Activated CD4-positive, alpha-beta T cell treated with anti-CD3 and anti-CD28 coated beads for 36 hours (primary cell): ENCODE measurements at regions not wholly inside any gene's neighbourhood (a gene's known extent, or its start where the extent isn't known, plus 50 kb on each side); places are given as distances from the start of the nearest gene placed in this dataset.

Source experiments
- ATAC-seq: fragments of 200-7000 bp; cut with Tn5 transposase; one replicate; pipeline ENCODE4 v1.10.0; 2021; ENCODE audit warnings: mild to moderate bottlenecking, moderate library complexity
- CTCF ChIA-PET: fragments of 350-600 bp; sonication (Branson Sonifier 250); formaldehyde crosslinking; loops from one replicate; lab custom pipeline; 2021; ENCODE audit warnings: antibody characterized with exemption; lab: Charles Lee
- POLR2A ChIA-PET: fragments of 350-600 bp; sonication (Branson Sonifier 250); formaldehyde crosslinking; loops from one replicate; lab custom pipeline; 2021; ENCODE audit warnings: antibody characterized with exemption, inconsistent platforms; lab: Charles Lee
- DNase-seq: peaks from one replicate; pipeline ENCODE4 v3.0.0-alpha.2; 2020
- H3K27ac Mint-ChIP-seq: one replicate; pipeline ENCODE4 v1.8.0; 2021; ENCODE audit warnings: mixed read lengths
- H3K27me3 Mint-ChIP-seq: one replicate; pipeline ENCODE4 v1.8.0; 2021; ENCODE audit warnings: mixed read lengths
- H3K36me3 Mint-ChIP-seq: one replicate; pipeline ENCODE4 v1.8.0; 2021; ENCODE audit warnings: low read depth, mixed read lengths
- H3K4me1 Mint-ChIP-seq: one replicate; pipeline ENCODE4 v1.8.0; 2021; ENCODE audit warnings: mixed read lengths
- H3K4me3 Mint-ChIP-seq: one replicate; pipeline ENCODE4 v1.8.0; 2021; ENCODE audit warnings: mild to moderate bottlenecking, moderate library complexity, mixed read lengths
- H3K9me3 Mint-ChIP-seq: one replicate; pipeline ENCODE4 v1.8.0; 2021; ENCODE audit warnings: low read depth, mixed read lengths
- intact Hi-C, 2 experiments: fragments of 100-400 bp; cut with DNase I in 1 of 2; cut with micrococcal nuclease in 1 of 2; formaldehyde crosslinking; loops; one replicate each; pipeline versions ENCODE4 v1.14.2 to v1.15.1; 2022 to 2024; cut with DNase I, micrococcal nuclease

GRCh38 chr18:4603955-4604354 is 148.8 kb upstream of the DLGAP1 start:
- Mint-ChIP-seq H3K27ac (no peak overlapping the region), H3K4me3 (no peak overlapping the region)
- intact Hi-C loops: loop anchor here in 1 of 2 experiments (10.0 kb wide), 1 partner anchor 421 kb away; no protein-coding TSS in a partner anchor

DNA sequence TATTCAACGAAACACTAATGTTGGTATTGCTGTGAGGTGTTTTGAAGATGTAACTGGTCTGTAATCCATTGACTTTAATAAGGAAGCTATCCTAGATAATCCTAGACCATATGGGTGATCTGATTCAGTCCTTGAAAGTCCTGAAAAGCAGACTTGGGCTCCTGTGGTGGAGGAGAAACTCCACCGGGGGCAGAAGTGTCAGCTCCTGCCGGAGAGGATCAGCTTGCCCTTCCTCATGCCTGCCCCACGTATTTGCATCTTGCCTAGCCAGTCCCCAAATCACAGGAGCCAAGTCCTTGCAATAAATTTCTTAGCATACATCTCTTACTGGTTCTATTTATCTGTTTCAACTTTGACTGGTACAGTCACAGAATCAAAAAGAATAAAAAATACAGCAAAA is 144.2 kb upstream of the DLGAP1 start:
- DNase-seq: no peak
- no peaks in the 10 kb centered on the region for H3K27me3 Mint-ChIP-seq
- peaks cover 1% of the 10 kb centered on the region for H3K9me3 Mint-ChIP-seq
- intact Hi-C loops: no loop called here
- POLR2A ChIA-PET: no interaction called here
- no peaks in the 10 kb centered on the region for H3K36me3 Mint-ChIP-seq
- no peak for ATAC-seq
- CTCF ChIA-PET: no interaction called here
- no peak overlapping the region for H3K4me3 Mint-ChIP-seq
- H3K4me1 Mint-ChIP-seq: no peaks in the 10 kb centered on the region
- H3K27ac Mint-ChIP-seq: no peak overlapping the region

More at GRCh38 chr18:4603955-4604354, 148.8 kb upstream of the DLGAP1 start:
- ChIA-PET CTCF (no interaction called here), POLR2A (no interaction called here)
- H3K9me3 Mint-ChIP-seq: peaks cover 10% of the 10 kb centered on the region
- no peaks in the 10 kb centered on the region for H3K4me1 Mint-ChIP-seq
- no peak for ATAC-seq
- no peaks in the 10 kb centered on the region for H3K27me3 Mint-ChIP-seq
- DNase-seq: no peak
- H3K36me3 Mint-ChIP-seq: no peaks in the 10 kb centered on the region

DNA sequence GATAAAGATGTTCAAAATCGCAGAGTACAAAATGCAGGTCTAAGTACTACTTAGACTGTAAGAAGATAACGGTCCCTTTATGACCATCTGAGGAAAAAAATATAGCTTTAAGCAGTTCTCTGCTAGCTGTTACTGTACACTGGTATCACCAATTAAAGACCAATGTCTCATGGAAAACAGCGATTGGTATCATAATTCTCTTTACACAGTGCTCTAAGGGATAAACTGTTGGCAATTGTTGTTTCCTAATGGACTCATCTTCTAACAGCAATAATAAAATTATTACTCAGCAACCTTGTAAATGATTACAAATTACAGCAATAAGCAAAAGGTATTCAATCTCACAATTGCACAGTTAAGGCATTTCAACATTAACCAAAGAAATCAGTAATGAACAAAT is 142.2 kb upstream of the DLGAP1 start:
- intact Hi-C loops: no loop called here
- no peaks in the 10 kb centered on the region for H3K4me1 Mint-ChIP-seq
- POLR2A ChIA-PET: no interaction called here
- H3K27ac Mint-ChIP-seq: no peak overlapping the region
- H3K27me3 Mint-ChIP-seq: no peaks in the 10 kb centered on the region
- DNase-seq (no peak), ATAC-seq (no peak)
- CTCF ChIA-PET: no interaction called here
- H3K36me3 Mint-ChIP-seq: no peaks in the 10 kb centered on the region
- no peaks in the 10 kb centered on the region for H3K9me3 Mint-ChIP-seq
- H3K4me3 Mint-ChIP-seq: no peak overlapping the region

GRCh38 chr18:4593895-4594294 is 138.8 kb upstream of the DLGAP1 start:
- no peak for DNase-seq
- H3K4me1 Mint-ChIP-seq: no peaks in the 10 kb centered on the region
- POLR2A ChIA-PET: no interaction called here

GRCh38 chr18:4593459-4593858 is 138.4 kb upstream of the DLGAP1 start:
- no peak overlapping the region for H3K27ac Mint-ChIP-seq
- ATAC-seq (no peak), DNase-seq (no peak)
- H3K4me1 Mint-ChIP-seq: no peaks in the 10 kb centered on the region
- peaks cover 3% of the 10 kb centered on the region for H3K9me3 Mint-ChIP-seq
- no peak overlapping the region for H3K4me3 Mint-ChIP-seq
- H3K36me3 Mint-ChIP-seq: no peaks in the 10 kb centered on the region
- intact Hi-C loops: no loop called here
- H3K27me3 Mint-ChIP-seq: no peaks in the 10 kb centered on the region
- ChIA-PET CTCF (no interaction called here), POLR2A (no interaction called here)

More at GRCh38 chr18:4593895-4594294, 138.8 kb upstream of the DLGAP1 start:
- ATAC-seq: no peak
- peaks cover 3% of the 10 kb centered on the region for H3K9me3 Mint-ChIP-seq
- CTCF ChIA-PET: no interaction called here
- H3K27ac Mint-ChIP-seq: no peak overlapping the region
- H3K36me3 Mint-ChIP-seq: no peaks in the 10 kb centered on the region
- intact Hi-C loops: no loop called here
- H3K27me3 Mint-ChIP-seq: no peaks in the 10 kb centered on the region
- no peak overlapping the region for H3K4me3 Mint-ChIP-seq

- ATAC-seq: no peak
- no peak overlapping the region for H3K27ac Mint-ChIP-seq
- no peak overlapping the region for H3K4me3 Mint-ChIP-seq
- DNase-seq: no peak
- H3K4me1 Mint-ChIP-seq: no peaks in the 10 kb centered on the region
- peaks cover 5% of the 10 kb centered on the region for H3K9me3 Mint-ChIP-seq
- intact Hi-C loops: no loop called here
- ChIA-PET CTCF (no interaction called here), POLR2A (no interaction called here)
- no peaks in the 10 kb centered on the region for H3K27me3 Mint-ChIP-seq
- H3K36me3 Mint-ChIP-seq: no peaks in the 10 kb centered on the region
Observed at GRCh38 chr18:4589056-4589800, 134.1 kb upstream of the DLGAP1 start.

DNA sequence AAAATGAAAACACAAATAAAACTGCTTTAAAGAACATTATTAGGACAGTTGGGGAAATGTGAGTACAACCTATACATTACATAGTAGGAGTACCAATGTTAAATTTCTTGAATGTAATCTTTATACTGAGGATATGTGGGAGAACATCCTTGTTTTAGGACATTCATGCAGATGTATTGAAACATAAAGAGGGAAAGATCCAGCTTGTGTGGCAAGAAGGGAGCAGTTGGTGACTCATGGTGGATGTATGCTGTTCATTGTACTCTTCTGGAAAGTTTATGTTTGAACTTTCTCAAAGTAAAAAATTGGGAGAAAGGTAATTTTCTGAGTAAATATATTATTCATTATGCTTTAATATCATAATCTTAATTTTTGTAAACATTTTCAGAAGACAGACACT is 132.1 kb upstream of the DLGAP1 start:
- Mint-ChIP-seq H3K36me3 (no peaks in the 10 kb centered on the region), H3K4me3 (no peak overlapping the region), H3K27ac (no peak overlapping the region), H3K4me1 (no peaks in the 10 kb centered on the region), H3K9me3 (peaks cover 9% of the 10 kb centered on the region), H3K27me3 (no peaks in the 10 kb centered on the region)
- intact Hi-C loops: no loop called here
- ATAC-seq (no peak), DNase-seq (no peak)
- POLR2A ChIA-PET: no interaction called here
- CTCF ChIA-PET: no interaction called here

DNA sequence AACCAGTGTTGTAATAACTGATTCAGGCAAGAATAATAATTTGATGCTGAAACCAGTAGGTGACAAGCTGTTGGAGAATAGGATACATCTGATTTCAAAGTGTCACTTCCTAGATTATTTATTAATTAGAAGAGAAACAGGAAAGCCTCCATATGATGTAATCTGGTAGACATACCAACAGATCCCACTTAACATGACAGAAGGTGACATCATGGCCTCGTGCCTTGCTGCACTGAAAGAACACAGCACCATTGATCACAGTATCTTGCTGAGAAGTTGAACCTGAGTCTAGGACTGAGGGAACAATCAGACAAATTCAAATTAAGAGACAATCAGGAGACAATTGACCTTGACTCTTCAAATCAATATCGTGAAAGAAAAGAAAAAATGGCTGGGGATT is 131.6 kb upstream of the DLGAP1 start:
- CTCF ChIA-PET: no interaction called here
- intact Hi-C loops: no loop called here
- no peak for DNase-seq
- ATAC-seq: no peak
- Mint-ChIP-seq H3K9me3 (peaks cover 9% of the 10 kb centered on the region), H3K4me1 (no peaks in the 10 kb centered on the region), H3K27me3 (no peaks in the 10 kb centered on the region), H3K27ac (no peak overlapping the region), H3K4me3 (no peak overlapping the region), H3K36me3 (no peaks in the 10 kb centered on the region)
- POLR2A ChIA-PET: no interaction called here

DNA sequence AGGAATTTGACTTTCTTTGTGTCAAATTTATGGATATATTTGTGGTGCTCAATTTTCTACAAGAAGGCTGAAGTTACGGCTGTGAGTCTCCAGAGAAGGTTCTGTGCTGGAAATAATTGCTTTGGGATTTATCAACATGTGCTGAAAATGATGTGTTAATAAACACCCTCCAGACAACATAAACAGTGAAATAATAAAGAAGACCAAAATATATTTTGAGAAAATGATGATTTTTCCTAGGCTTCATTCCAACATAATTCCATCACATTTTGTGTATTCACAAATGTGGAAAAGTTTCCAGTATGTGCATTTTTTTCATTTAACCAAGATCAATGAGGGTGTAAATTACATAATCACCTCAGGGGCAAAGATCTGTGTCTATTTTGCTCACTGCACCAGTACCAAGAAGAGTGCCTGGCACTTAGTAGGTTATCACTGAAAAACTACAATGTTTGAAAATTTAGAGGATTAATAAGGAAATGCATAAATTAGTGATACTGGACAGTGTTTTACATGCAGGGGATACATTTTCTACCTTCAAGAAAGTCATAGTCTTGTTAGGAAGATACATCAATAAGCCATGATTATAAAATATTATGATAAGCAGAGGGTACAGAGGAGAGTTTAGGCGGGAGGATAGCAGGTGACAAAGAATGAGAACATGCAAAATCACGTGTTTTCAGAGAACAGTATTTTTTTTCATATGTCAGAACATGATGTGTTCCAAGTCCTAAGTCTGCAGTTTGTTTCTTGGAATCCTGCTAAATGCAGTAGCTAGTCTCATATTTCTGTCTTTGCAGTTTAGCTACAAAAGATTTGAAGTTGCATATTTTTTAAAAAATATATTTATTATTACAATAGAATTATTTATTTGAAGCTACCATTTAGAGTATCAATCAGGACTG is 127.6 kb upstream of the DLGAP1 start:
- POLR2A ChIA-PET: no interaction called here
- no peaks in the 10 kb centered on the region for H3K27me3 Mint-ChIP-seq
- CTCF ChIA-PET: interaction anchor here (0.6 kb wide), 1 partner anchor 221 kb away, joined by 3 read pairs; no protein-coding TSS in a partner anchor
- no peak overlapping the region for H3K4me3 Mint-ChIP-seq
- no peaks in the 10 kb centered on the region for H3K36me3 Mint-ChIP-seq
- intact Hi-C loops: loop anchor here in 1 of 2 experiments (5.0 kb wide), 1 partner anchor 55 kb away; no protein-coding TSS in a partner anchor
- ATAC-seq: no peak
- H3K27ac Mint-ChIP-seq: no peak overlapping the region
- no peak for DNase-seq
- H3K4me1 Mint-ChIP-seq: no peaks in the 10 kb centered on the region
- H3K9me3 Mint-ChIP-seq: peaks cover 10% of the 10 kb centered on the region

DNA sequence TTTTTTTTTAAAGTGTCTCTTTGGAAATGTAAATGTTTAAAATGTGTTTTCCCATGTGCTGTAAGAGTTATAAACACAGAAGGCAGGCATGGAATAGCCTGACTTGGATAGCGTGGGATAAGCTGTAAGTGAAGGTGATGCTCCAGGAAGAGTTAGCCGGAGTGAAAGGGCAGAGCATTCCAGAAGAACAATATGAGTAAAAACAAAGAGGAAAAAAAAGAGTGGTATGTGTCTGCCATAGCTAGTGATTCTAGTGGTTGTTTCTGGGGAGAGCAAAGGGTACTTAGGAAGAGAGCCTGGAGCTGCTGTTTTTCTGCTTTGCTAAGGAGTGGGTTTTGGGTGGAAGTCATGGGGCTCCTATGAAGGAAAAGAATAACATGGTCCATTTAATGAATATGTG is 126.9 kb upstream of the DLGAP1 start:
- no peak overlapping the region for H3K27ac Mint-ChIP-seq
- H3K36me3 Mint-ChIP-seq: no peaks in the 10 kb centered on the region
- ATAC-seq (no peak), DNase-seq (no peak)
- no peaks in the 10 kb centered on the region for H3K4me1 Mint-ChIP-seq
- H3K9me3 Mint-ChIP-seq: peaks cover 15% of the 10 kb centered on the region
- ChIA-PET CTCF (no interaction called here), POLR2A (no interaction called here)
- intact Hi-C loops: loop anchor here in 1 of 2 experiments (5.0 kb wide), 1 partner anchor 55 kb away; no protein-coding TSS in a partner anchor
- H3K27me3 Mint-ChIP-seq: no peaks in the 10 kb centered on the region
- no peak overlapping the region for H3K4me3 Mint-ChIP-seq

DNA sequence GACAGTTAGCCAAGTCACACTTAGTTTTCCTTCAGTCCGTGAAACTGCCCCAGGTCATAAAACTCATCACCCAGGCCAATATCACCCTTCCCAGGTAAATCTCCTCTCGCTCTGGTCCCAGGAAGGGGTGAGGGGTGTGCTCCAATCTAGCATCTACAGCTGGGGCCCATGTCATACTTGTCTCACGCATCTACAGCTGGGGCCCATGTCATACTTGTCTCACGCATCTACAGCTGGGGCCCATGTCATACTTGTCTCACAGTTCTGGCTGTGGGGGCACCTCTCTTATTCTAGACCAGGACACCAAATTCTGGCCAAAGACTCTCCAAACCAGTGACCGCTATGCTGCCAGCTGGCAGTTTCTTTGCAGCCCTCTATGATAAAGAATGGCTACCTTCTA is 123.3 kb upstream of the DLGAP1 start:
- Mint-ChIP-seq H3K27ac (no peak overlapping the region), H3K27me3 (no peaks in the 10 kb centered on the region), H3K36me3 (no peaks in the 10 kb centered on the region), H3K4me1 (no peaks in the 10 kb centered on the region), H3K4me3 (no peak overlapping the region), H3K9me3 (peaks cover 20% of the 10 kb centered on the region)
- ATAC-seq: no peak
- intact Hi-C loops: no loop called here
- ChIA-PET CTCF (no interaction called here), POLR2A (no interaction called here)
- no peak for DNase-seq

DNA sequence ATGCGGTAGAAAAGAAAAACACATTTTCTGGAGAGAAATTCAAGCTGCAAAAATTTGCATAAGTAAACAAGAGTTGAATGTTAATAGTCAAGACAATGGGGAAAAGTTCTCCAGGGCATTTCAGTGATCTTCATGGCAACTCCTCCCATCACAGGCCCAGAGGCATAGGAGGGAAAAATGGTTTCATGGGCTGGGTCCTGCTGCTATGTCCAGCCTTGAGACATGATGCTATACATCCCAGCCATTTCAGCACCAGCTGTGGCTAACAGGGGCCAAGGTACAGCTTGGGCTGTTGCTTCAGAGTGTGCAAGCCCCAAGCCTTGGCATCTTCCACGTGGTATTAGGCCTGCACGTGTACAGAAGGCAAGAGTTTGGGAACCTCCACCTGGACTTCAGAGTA is 118.6 kb upstream of the DLGAP1 start:
- CTCF ChIA-PET: no interaction called here
- POLR2A ChIA-PET: no interaction called here
- Mint-ChIP-seq H3K4me3 (no peak overlapping the region), H3K36me3 (no peaks in the 10 kb centered on the region), H3K4me1 (no peaks in the 10 kb centered on the region), H3K27ac (no peak overlapping the region), H3K9me3 (peaks cover 15% of the 10 kb centered on the region), H3K27me3 (no peaks in the 10 kb centered on the region)
- no peak for ATAC-seq
- intact Hi-C loops: no loop called here
- no peak for DNase-seq
